Neural cell (in vitro differentiated cells): ENCODE measurements at regions not wholly inside any gene's neighbourhood (a gene's known extent, or its start where the extent isn't known, plus 50 kb on each side); places are given as distances from the start of the nearest gene placed in this dataset.

Experiments
- H2AFZ ChIP-seq: fragments of 200-600, 300-800 bp; sonication (generic), shearing (Covaris generic); 2 replicates; pipeline ENCODE4 v1.6.0; 2014; ENCODE audit warnings: low read depth, mild to moderate bottlenecking, antibody characterized with exemption, low read length, moderate library complexity
- H3F3A ChIP-seq: fragments of 200-600 bp; shearing (Covaris generic); 2 replicates; pipeline ENCODE4 v1.6.1; 2016; ENCODE audit warnings: mild to moderate bottlenecking, moderate library complexity, mixed read lengths, antibody characterized with exemption, low read length; ENCODE audit not compliant: insufficient read depth, poor library complexity, severe bottlenecking
- H3K27ac ChIP-seq: fragments of 200-600, 300-800 bp; sonication (generic), shearing (Covaris generic); 2 replicates; pipeline ENCODE4 v1.5.1; 2014; ENCODE audit warnings: mild to moderate bottlenecking, low read length, moderate library complexity
- H3K27me3 ChIP-seq: fragments of 300-800, 200-600 bp; sonication (generic), shearing (Covaris generic); 2 replicates; pipeline ENCODE4 v1.6.0; 2014; ENCODE audit warnings: mild to moderate bottlenecking, low read depth, low read length, moderate library complexity; ENCODE audit not compliant: insufficient read depth
- H3K36me3 ChIP-seq: fragments of 300-800, 200-600 bp; sonication (generic), shearing (Covaris generic); 2 replicates; pipeline ENCODE4 v1.5.1; 2014; ENCODE audit warnings: mild to moderate bottlenecking, antibody characterized with exemption, low read length, moderate library complexity; ENCODE audit not compliant: insufficient read depth
- H3K4me2 ChIP-seq: fragments of 300-800, 200-600 bp; sonication (generic), shearing (Covaris generic); 2 replicates; pipeline ENCODE4 v1.6.0; 2014; ENCODE audit warnings: mild to moderate bottlenecking, low read length
- H3K4me3 ChIP-seq: fragments of 300-800, 200-600 bp; sonication (generic), shearing (Covaris generic); 2 replicates; pipeline ENCODE4 v1.5.1; 2014; ENCODE audit warnings: mild to moderate bottlenecking, low read length, moderate library complexity
- H3K79me2 ChIP-seq: fragments of 200-600 bp; shearing (Covaris generic); replicated peaks from 2 replicates; pipeline ENCODE4 v1.6.0; 2014; ENCODE audit warnings: mild to moderate bottlenecking, low read length, moderate library complexity; ENCODE audit not compliant: insufficient read depth
- H3K9ac ChIP-seq: fragments of 300-800, 200-600 bp; sonication (generic), shearing (Covaris generic); 2 replicates; pipeline ENCODE4 v1.6.1; 2016; ENCODE audit warnings: mild to moderate bottlenecking, low read length, mixed read lengths
- H3K9me2 ChIP-seq: fragments of 200-600 bp; shearing (Covaris generic); 2 replicates; pipeline ENCODE4 v1.6.1; 2016; ENCODE audit warnings: mild to moderate bottlenecking, low read length, mixed read lengths; ENCODE audit not compliant: insufficient read depth
- H3K9me3 ChIP-seq: fragments of 200-600, 300-800 bp; sonication (generic), shearing (Covaris generic); 2 replicates; pipeline ENCODE4 v1.6.1; 2016; ENCODE audit warnings: mild to moderate bottlenecking, mixed run types, low read length, moderate library complexity, mixed read lengths
- H4K20me1 ChIP-seq: fragments of 200-600 bp; shearing (Covaris generic); 2 replicates; pipeline ENCODE4 v1.6.1; 2016; ENCODE audit warnings: mild to moderate bottlenecking, mixed run types; ENCODE audit not compliant: insufficient read depth
- EP300 ChIP-seq: fragments of 450-650 bp; conservative IDR thresholded peaks from 2 replicates; pipeline ENCODE4 v1.6.1; 2014; ENCODE audit warnings: antibody characterized with exemption, mild to moderate bottlenecking, moderate library complexity; ENCODE audit not compliant: poor library complexity, severe bottlenecking
- EZH2 ChIP-seq: fragments of 200-600, 300-800 bp; shearing (Covaris generic), sonication (generic); IDR thresholded peaks from 2 replicates; pipeline ENCODE4 v1.6.1; 2014; ENCODE audit warnings: antibody characterized with exemption, low read length, borderline replicate concordance, mild to moderate bottlenecking; ENCODE audit not compliant: insufficient read depth, poor library complexity, severe bottlenecking
- MXI1 ChIP-seq: fragments of 450-650 bp; conservative IDR thresholded peaks from 2 replicates; pipeline ENCODE4 v1.6.1; 2014; ENCODE audit warnings: antibody characterized with exemption, mild to moderate bottlenecking; ENCODE audit not compliant: poor library complexity, severe bottlenecking
- POLR2AphosphoS5 ChIP-seq: IDR thresholded peaks from 2 replicates; pipeline ENCODE4 v1.6.1; 2012
- RAD21 ChIP-seq: fragments of 450-650 bp; conservative IDR thresholded peaks from 2 replicates; pipeline ENCODE4 v1.6.1; 2014; ENCODE audit warnings: antibody characterized with exemption, mild to moderate bottlenecking, moderate library complexity
- SMC3 ChIP-seq: fragments of 450-650 bp; conservative IDR thresholded peaks from 2 replicates; pipeline ENCODE4 v1.6.1; 2014; ENCODE audit warnings: antibody characterized with exemption, mild to moderate bottlenecking, moderate library complexity; ENCODE audit not compliant: poor library complexity
- TAF1 ChIP-seq: IDR thresholded peaks from 2 replicates; pipeline ENCODE4 v1.6.1; 2012; ENCODE audit warnings: low read depth
- TF ChIP-seq, protein P1 (sequence below): fragments of 450-650 bp; IDR thresholded peaks from 2 replicates; pipeline ENCODE4 v1.5.1; 2014; ENCODE audit warnings: antibody characterized with exemption, mild to moderate bottlenecking, moderate library complexity; ENCODE audit not compliant: poor library complexity, severe bottlenecking
- TF ChIP-seq, protein P2 (sequence below): IDR thresholded peaks from 2 replicates; pipeline ENCODE4 v1.6.1; 2012; ENCODE audit warnings: borderline replicate concordance

DNA sequence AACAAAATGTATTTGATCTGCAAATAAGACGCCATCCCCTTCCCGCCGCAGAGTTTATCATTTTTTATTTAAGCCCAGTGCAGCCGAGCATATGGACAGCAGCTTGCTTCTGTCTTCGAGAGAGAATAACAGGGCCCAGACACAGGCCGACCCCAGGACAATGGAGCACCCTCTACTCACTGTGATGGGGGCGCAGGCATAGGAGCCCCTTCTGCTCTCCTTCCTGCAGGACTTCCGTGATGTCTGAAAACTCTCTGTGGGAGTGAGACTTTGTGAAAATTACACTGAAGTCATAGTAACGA lies 134.8 kb downstream of the OAT start:
- Histone ChIP-seq H3K4me2 (no peak overlapping the region), H3K4me3 (no peak overlapping the region), H2AFZ (no peak overlapping the region), H3K79me2 (no peaks in the 10 kb centered on the region), H3K9me3 (no peaks in the 10 kb centered on the region), H3K27me3 (no peaks in the 10 kb centered on the region), H3K36me3 (no peaks in the 10 kb centered on the region), H4K20me1 (no peaks in the 10 kb centered on the region), H3F3A (no peaks in the 10 kb centered on the region), H3K9ac (no peak overlapping the region), H3K9me2 (no peaks in the 10 kb centered on the region), H3K27ac (no peak overlapping the region)
- TF ChIP-seq EP300 (no peak), MXI1 (no peak), SMC3 (no peak), EZH2 (no peak)
- TF ChIP-seq, protein P1, sequence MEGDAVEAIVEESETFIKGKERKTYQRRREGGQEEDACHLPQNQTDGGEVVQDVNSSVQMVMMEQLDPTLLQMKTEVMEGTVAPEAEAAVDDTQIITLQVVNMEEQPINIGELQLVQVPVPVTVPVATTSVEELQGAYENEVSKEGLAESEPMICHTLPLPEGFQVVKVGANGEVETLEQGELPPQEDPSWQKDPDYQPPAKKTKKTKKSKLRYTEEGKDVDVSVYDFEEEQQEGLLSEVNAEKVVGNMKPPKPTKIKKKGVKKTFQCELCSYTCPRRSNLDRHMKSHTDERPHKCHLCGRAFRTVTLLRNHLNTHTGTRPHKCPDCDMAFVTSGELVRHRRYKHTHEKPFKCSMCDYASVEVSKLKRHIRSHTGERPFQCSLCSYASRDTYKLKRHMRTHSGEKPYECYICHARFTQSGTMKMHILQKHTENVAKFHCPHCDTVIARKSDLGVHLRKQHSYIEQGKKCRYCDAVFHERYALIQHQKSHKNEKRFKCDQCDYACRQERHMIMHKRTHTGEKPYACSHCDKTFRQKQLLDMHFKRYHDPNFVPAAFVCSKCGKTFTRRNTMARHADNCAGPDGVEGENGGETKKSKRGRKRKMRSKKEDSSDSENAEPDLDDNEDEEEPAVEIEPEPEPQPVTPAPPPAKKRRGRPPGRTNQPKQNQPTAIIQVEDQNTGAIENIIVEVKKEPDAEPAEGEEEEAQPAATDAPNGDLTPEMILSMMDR: no peak

DNA sequence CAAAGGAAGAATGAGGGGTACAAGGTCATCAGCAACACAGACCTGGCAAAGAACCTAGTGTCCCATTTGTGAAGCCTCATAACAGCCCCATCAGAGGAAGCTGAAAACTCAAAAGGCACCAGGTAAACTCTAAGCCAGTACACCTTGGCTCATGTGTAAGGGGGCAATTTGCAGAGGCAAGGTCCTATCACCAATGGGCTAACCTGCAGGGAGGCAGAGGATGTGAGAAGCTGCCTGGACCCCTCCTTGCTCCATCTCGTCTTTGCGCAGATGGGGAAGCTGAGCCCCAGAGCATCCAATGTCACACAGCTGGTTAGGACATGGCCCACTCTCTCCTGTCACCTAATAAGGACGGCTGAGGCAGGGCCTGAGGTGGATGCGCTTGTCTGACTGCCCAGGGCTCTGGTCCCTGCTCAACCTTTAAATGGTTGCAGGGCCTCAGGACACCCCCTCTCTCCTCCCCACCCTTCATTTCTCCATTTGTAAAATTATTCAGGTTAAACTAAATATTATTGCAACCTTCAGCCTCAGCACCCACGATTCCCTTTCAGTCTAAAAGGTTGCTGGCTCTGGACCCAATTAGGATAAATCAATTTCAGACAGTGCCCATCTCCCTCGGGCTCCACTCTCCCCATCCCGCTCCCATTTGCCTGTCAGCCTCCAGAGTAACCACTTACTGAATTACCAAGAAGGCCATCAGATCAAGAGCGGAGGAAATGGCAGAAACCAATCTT lies 135.3 kb downstream of the OAT start:
- Histone ChIP-seq H3K36me3 (no peaks in the 10 kb centered on the region), H3K27ac (no peak overlapping the region), H3K9ac (no peak overlapping the region), H3K9me2 (no peaks in the 10 kb centered on the region), H3K4me3 (no peak overlapping the region), H3K79me2 (no peaks in the 10 kb centered on the region), H3K9me3 (no peaks in the 10 kb centered on the region), H3K27me3 (no peaks in the 10 kb centered on the region), H3K4me2 (no peak overlapping the region), H4K20me1 (no peaks in the 10 kb centered on the region), H3F3A (no peaks in the 10 kb centered on the region), H2AFZ (no peak overlapping the region)
- no peak for TF ChIP-seq SMC3
- TF ChIP-seq EZH2: no peak
- no peak for TF ChIP-seq RAD21
- TF ChIP-seq POLR2AphosphoS5: no peak
- TF ChIP-seq, protein P2, sequence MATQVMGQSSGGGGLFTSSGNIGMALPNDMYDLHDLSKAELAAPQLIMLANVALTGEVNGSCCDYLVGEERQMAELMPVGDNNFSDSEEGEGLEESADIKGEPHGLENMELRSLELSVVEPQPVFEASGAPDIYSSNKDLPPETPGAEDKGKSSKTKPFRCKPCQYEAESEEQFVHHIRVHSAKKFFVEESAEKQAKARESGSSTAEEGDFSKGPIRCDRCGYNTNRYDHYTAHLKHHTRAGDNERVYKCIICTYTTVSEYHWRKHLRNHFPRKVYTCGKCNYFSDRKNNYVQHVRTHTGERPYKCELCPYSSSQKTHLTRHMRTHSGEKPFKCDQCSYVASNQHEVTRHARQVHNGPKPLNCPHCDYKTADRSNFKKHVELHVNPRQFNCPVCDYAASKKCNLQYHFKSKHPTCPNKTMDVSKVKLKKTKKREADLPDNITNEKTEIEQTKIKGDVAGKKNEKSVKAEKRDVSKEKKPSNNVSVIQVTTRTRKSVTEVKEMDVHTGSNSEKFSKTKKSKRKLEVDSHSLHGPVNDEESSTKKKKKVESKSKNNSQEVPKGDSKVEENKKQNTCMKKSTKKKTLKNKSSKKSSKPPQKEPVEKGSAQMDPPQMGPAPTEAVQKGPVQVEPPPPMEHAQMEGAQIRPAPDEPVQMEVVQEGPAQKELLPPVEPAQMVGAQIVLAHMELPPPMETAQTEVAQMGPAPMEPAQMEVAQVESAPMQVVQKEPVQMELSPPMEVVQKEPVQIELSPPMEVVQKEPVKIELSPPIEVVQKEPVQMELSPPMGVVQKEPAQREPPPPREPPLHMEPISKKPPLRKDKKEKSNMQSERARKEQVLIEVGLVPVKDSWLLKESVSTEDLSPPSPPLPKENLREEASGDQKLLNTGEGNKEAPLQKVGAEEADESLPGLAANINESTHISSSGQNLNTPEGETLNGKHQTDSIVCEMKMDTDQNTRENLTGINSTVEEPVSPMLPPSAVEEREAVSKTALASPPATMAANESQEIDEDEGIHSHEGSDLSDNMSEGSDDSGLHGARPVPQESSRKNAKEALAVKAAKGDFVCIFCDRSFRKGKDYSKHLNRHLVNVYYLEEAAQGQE: no peak
- no peak for TF ChIP-seq EP300
- TF ChIP-seq, protein P1: no peak
- no peak for TF ChIP-seq TAF1
- TF ChIP-seq MXI1: no peak
